ENCODE measurements at regions not wholly inside any gene's neighbourhood (a gene's known extent, or its start where the extent isn't known, plus 50 kb on each side); places are given as distances from the start of the nearest gene placed in this dataset.
"Not testable (repeated sequence)": the region's sequence is repeated elsewhere in the genome, so short reads cannot be mapped to it uniquely, and the experiment has no call there.

DNA sequence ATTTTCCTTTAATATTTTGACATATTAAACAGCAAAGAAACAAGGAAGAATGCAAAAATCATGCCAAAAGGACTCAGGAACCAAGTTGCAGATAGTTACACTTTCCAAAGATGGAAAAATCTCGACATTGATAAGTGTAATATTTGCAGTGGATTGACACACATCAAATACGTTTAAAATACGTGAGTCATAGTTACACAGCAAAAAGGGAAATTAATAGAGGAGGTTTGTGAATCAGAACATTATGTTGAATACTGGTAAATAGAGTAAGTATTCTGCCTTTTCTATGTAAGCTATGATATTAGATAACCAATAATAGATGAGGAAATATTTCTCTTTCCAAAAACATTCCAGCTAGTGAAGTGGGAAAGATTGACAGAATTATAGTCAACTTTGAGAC, 1761.3 kb upstream of the IGFBP7 start:
- DNase-seq (ENCODE audit: low read depth, low spot score), result no peak

DNA sequence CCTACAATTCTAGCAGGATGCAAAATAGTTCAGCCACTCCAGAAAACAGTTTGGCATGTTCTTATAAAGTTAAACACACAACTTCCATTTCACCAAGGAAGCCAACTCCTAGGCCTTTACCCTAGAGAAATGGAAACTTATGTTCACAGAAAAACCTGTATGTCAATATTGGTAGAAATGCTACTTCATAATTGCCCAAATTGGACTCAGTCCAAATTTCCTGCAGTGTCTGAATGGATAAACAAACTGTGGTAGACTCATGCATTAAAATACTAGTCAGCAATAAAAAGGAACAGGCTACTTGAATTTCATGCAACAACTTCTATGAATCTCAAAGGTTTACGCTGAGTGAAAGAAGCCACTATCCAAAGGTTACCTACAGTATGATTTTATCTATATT, 1738.8 kb upstream of the IGFBP7 start:
- DNase-seq (ENCODE audit: low read depth, low spot score), result no peak

DNA sequence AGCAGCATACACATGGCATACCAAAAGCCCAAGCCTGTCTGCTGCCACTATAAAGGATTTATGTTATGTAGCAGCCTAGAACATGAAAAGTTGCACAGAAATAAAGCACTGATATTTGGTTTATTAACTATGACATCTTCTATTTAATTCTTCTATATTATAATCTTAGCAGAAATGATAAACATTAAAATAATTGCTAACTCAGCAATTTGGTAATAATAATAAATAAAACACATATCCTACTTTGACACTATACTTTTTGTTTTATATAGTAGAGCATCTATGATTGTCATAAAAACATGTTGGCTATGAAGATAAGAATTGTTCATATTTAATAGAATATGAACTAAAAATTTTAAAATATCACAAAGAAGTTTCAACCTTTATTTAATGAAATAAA, 1733.3 kb upstream of the IGFBP7 start:
- DNase-seq (ENCODE audit: low read depth, low spot score), result no peak

DNA sequence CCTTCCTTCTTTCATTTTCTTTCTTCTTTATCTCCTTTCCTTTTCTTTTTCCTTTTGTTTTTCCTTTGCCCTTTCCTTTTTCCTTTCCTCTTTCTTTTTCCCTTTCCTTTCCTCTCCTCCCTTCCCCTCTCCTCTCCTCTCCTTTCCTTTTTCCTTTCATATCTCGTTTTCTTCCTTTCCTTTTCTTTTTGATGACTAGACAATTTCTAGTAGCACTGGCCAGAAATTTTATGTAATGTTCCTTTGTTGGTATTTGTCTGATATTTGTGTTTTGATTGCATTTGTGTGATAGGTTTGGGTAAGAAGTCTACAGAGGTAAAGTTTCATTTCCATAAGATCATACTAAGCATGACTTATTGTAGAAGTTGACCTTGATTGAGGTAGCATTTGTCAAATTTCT, 1722.9 kb upstream of the IGFBP7 start:
- no peak for DNase-seq (ENCODE audit: low read depth, low spot score)

DNA sequence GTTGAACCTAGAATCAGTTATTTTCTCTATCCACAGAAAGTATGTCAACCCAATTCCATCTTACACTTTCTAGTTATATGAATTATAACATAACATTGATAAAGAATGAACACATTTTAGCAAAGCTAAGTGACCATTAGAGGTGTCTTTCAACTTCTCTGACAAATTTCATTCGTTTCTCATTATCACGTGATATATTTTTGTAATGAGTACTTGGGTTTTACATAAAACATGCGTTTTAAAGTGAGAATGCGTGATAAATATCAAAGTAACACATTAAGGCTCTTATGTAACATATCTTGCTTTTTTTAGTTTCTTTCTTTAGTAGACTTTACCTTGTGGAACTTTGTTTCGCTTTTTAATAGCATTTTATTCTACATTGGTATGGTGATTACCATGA, 1715.1 kb upstream of the IGFBP7 start:
- DNase-seq (ENCODE audit: low read depth, low spot score), result no peak

DNA sequence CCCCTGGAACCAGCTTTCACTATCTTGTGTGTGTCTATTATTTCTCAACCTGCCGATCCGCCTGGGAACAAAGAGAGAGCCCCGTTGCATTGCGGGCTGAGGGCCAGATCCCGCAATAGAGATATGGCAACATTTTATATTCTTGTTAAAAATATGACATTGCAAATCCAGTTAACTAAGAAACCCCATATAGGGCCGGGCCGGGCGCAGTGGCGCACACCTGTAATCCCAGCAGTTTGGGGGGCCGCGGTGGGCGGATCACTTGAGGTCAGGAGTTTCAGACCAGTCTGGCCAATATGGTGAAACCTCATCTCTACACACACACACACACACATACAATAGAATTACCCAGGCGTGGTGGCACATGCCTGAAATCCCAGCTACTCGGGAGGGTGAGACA, 1708.4 kb upstream of the IGFBP7 start:
- not testable (repeated sequence) for DNase-seq (ENCODE audit: low read depth, low spot score)

DNA sequence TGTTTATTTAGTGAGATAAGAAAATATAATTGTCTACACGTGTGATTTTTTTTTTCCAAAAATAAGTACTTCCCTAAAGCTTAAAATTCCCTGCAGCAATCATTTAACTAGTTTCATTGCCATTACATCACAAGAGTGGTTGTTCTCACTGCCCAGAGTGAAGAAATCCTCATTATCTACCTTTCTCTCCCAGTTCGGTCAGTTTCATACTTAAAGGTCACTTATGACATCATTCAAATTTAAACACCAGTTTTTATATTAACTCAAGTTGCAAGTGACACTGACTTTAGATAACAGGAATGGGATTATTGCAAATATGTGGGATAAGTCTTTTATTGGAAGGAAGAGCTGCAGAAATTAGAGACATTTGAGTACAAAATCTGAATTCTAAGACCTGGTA, 1699.8 kb upstream of the IGFBP7 start:
- DNase-seq (ENCODE audit: low read depth, low spot score), result no peak

DNA sequence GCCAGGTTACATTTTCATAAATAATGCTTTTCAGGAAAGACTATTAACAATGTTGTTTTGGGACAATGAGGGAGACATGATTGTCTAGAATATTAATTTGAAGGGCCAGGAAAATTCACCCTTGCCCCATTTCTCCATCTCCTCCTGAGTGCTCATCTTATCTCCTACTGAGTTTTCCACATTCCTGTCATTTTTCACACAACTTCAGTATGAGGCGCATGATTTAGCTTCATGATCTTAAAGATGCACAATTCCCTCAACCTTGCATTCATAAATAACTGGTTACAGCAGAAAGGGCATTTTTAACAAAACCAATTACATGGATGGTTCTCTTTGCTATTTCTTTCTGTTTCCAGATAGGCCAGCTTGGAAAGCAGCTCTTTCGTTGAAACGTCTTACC, 1699.2 kb upstream of the IGFBP7 start:
- no peak for DNase-seq (ENCODE audit: low read depth, low spot score)

DNA sequence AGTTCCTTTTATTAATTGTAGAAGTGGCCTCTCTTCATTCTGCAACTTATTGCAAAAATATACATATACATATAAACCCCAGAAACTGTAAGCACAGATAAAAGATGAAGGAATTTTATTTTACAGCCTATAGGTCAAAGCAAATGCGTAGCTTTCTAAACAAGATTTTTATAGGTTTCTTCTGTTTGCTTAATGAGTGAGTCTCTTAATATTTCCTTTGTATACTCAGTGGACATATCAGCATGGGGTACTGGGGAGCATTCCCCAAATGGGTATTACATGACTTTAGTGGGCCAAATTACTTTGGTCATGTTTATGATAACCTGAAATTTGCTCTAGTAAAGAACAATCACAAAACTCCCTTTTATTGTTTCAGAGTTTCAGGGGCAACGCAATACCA, 1698.6 kb upstream of the IGFBP7 start:
- DNase-seq (ENCODE audit: low read depth, low spot score), result no peak

DNA sequence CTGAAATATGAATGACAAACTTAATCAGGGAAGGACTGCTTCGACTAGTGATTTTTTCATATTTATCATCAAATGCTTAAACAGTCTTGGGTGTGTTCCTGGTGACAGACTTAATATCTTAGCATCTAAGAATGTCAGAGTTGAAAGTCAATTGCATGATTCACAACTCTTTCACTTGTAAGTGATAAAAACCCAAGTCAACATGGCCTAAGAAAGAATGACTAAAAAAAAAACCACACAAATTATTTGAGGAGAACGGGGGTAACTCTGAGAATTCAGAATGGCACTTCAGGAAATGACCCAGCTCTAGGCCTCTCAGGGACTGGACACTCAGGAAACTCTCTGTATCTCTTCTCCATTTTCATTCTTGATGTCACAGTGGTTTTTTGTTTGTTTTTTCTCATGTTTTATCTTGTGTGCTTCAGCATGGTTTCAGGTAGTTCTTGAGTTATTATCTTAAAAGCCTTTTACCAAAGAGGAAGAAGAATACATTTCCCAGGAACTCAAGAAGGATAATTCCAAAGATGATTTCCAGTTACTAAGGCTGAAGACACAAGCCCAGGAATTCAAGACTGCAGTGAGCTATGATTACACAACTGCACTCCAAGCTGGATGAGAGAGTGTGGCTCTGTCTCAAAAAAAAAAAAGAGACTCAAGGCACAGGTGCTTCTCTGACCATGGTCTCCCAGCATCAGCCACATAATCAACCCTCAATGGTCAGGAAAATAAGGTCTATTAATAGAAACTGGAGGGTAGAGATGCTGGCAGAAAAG, 1697.8 kb upstream of the IGFBP7 start:
- no peak for DNase-seq (ENCODE audit: low read depth, low spot score)

DNA sequence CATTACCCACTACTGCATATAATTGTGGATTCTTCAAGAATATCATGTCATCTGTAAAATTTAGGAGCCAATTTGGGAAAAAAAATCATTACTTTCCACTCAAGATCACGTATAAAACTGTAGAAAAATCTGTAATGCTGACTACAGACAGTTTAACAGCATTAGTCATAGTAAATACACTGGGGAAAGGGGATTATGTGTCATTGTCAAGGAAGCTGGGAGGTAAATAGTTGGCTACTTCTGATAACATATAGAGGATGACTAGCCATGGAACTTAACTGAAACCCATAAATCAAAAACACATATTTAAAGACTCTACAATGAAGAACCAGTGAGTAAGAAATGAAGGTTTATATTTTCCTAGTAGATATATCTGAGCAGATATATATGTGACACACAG, 1666.4 kb upstream of the IGFBP7 start:
- DNase-seq (ENCODE audit: low read depth, low spot score), result no peak

DNA sequence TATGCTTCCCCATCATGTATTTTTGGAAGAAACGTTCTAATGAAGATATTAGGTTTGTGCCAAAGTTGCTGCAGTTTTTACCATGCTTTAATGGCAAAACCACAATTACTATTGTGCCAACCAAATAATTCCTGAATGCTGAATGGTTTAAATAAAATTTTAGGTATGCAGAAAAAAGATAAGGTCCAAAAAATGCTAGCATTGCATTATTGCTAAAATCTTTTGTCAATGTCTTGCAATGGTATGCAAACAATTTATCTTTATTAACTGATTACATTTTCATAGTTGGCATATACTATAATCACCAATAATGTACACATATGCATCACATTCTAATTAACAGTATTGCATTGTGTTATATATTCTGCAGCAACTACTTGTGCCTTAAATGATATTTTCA, 1657.4 kb upstream of the IGFBP7 start:
- DNase-seq (ENCODE audit: low read depth, low spot score), result no peak

DNA sequence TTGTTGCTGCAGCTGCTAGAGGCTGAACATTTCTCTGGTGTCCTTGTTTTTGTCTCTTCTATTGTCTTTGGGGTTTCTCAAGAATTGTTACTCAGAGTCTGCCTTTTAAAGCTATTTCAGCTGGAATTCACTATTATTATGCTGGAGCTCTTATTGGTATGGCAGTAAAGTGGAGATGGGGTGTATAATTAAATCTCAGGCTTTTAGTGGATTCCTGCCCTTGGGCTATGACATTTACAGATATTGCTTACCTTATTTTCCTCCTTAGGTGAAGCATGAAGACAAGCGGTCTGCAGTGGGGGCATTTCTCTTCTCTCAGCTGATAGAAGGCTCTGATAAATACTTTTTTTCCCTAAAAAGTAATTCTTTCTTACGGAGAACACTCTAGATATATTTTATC, 1656.6 kb upstream of the IGFBP7 start:
- no peak for DNase-seq (ENCODE audit: low read depth, low spot score)

DNA sequence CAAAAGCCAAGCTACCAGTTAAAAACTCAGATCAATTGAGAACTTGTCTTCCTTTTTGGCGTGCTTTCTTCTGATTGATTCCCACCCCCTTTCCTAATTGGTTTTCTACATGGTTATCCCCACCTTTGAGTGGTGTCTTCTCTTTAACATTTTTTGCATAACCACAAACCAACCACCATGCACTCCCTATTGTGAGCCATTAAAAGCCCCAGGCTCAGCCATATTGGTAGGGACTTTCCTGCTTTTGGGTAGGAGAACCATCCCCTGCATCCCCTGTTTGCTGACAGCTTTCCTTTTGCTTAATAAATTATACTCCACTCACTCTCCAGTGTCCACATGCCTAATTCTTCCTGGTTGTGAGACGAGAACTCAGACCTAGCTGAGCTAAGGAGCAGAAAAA, 1651.4 kb upstream of the IGFBP7 start:
- DNase-seq (ENCODE audit: low read depth, low spot score), result no peak

DNA sequence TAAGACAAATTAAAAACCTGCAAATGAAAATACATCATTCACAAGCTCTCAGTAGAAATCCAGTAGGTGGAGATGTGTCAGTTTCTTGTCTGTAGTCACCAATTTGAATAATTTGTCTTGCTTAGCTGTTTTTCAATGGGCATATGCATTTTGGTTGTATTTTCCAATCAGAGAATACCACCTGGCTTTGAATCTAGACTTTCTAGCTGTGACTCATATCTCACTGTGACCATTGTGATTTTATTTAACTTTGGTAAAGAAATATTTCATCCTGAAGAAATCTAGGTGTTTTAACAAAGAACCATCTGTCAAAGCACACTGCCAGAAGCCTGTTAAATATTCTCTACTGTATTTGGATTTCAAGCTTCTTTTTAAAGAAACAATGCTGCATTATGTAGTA, 1650.6 kb upstream of the IGFBP7 start:
- no peak for DNase-seq (ENCODE audit: low read depth, low spot score)

DNA sequence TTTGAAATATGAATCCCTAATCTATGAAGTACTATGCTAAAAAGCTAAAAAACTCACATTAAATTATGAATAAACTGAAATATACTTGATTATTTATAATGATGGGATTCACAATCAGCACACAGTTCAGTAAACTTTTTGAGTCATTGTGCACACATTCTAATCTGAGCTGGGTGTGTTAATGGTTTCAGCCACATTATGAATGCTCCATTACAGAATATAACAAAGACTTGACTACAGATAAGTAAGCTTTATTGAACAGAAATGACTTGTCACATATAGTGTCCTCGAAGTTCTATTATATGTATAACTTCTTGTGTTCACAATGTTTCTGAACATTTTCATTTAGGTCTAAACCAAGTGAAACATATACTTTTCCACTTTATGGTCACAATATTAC, 1649.9 kb upstream of the IGFBP7 start:
- DNase-seq (ENCODE audit: low read depth, low spot score), result no peak

DNA sequence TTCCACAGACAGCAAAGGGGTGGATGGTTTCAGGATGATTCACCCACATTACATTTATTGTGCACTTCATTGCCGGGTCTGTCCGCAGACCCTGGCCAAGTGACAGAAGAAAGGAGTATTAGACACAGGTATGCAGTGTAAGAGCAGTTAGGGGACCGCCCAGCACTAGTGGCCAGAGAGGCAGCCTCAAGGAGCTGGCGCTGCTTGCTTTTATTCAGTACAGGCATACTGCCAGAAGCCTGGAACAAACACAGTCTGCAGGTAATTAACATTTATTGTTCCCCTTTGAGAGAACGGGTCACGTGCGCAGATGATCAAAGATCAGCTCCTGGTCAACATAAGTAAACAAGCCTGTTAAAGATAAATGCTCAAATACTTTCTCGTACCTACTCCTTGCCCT, 1639.0 kb upstream of the IGFBP7 start:
- DNase-seq (ENCODE audit: low read depth, low spot score), result no peak

DNA sequence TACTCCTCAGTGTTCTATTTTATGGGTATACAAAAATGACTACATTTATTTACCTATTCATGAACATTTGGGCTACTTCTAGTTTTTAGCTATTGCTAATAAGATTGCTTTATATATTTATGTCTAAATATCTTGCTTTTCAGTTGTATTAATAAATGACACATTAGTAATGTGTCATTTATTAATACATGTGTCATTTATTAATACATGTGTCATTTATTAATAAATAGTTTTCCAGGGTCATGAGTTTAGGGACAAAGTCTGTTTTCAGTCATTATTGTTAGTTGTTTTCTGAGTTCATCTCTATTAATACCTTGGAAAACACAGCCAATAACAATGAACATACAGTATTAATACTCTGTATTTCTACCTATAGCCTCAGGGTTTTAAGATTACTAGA, 1630.7 kb upstream of the IGFBP7 start:
- no peak for DNase-seq (ENCODE audit: low read depth, low spot score)

DNA sequence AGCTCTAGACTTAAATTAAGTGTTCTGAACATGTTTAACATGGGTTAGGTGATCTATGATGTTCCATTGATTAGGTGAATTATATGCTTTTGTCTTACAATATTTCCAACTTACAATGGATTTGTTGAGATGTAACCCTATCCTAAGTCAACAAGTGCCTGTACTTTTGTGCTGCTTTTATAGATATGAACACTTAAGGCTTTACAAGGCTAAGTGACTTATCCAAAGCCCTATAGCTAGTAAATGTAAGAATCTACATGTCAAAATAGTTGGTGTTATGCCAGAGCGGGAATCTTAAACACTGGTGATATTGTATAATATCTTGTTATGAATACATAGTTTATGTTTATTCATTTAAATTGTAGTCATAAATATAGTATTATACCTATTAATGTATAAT, 1629.1 kb upstream of the IGFBP7 start:
- DNase-seq (ENCODE audit: low read depth, low spot score), result no peak

DNA sequence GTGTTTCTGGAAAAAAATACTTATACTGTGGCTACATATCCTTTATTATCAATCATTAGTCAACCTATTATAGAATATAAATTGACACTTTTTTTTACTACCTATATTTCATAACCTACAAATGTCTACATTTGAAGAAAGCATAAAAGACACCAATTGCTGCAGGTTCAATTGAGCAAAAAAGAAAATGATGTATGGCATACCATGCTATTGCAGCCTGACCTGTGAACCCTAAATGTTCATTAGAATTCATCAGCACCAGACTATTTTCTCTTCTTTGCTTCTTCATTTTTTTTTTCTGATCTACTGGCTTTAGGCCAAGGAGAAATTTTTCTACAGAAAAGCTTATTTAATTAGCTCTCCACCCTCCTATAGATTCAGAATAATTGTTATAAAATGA, 1628.2 kb upstream of the IGFBP7 start:
- no peak for DNase-seq (ENCODE audit: low read depth, low spot score)

DNA sequence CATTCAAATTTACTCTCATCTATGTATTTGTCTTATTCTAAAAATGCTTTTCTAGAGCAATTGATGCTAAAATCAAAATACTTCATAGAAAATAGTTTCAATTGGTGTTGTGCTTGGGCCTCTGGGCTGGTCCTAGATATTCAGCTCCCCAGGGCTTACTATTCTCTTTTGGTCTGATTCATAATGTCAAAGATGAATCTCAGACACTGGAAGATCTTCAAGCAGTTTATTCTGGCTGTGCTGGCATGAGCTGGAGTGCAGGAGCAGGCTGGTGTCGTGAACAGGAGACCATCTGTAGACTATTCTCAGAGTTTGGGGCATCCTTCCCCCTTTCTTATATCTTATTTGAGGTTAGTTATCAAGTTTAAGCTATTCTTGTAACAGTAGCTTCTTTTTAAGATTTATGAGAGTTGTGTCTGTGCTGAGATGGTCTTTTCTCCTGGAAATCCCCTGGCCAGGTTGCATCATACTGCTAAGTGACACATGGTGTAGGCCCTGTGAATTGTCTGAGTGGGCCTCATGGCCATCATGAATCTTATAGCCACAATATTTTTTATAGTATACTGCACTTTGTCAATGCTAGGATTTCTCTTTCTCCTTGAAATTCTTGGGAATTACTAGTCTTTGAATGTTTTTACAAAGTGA, 1624.0 kb upstream of the IGFBP7 start:
- no peak for DNase-seq (ENCODE audit: low read depth, low spot score)

DNA sequence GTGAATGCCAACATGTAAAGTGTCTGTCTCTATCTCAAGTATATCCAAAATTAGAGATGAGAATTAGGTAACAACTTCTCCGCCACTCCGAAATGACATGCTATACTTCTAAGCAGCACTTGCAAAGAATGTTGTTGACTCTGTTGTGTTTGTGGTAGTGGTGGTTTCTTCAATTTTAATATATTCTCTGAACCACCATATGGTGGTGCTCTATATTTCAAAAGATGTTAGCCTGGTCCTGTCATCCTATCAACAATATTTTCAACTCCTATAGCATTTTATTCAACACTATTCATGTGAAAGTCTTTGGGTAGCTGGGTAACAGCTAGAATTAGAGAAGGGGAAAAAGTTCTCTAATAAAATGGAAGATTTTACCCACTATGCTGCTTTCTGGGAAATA, 1622.8 kb upstream of the IGFBP7 start:
- DNase-seq (ENCODE audit: low read depth, low spot score), result no peak

DNA sequence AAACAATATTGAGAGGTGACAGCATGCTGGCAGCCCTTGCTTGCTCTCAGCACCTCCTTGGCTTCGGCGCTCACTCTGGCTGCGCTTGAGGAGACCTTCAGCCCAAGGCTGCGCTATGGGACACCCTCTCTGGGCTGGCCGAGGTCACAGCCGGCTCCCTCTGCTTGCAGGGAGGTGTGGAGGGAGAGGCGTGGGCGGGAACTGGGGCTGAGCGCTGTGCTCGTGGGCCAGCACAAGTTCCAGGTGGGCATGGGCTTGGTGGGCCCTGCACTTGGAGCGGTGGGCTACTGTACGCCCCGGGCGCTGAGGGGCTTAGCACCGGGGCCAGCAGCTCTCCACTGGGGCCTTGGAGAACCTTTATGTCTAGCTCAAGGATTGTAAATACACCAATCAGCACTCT, 1613.8 kb upstream of the IGFBP7 start:
- DNase-seq (ENCODE audit: low read depth, low spot score), result no peak

DNA sequence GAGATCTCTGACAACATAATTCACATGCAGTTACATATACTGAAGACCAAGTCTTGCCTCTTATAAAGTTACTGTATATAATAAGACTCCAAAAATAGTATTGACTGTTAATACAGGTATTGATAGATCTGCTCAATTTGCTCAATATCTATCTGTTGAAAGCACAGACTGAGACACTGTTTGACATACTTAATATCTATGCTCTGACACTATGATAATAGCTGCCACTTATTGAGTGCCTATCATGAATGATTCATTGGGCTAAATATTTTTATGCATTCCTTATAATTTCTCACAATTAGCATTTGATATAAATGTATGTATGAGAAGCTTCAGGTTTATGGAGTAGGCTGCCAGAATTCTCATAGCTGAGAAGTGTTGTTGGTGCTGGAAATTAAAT, 1600.9 kb upstream of the IGFBP7 start:
- DNase-seq (ENCODE audit: low read depth, low spot score), result no peak

Measured in smooth muscle cell of the brain vasculature (primary cell).